HepG2 (cell line): ENCODE measurements at regions not wholly inside any gene's neighbourhood (a gene's known extent, or its start where the extent isn't known, plus 50 kb on each side); places are given as distances from the start of the nearest gene placed in this dataset.

Experiments
- ATF7 ChIP-seq, 2 experiments: fragments of 450-650 bp in 1 of 2; sonication (generic) in 1 of 2; formaldehyde crosslinking in 1 of 2; IDR thresholded peaks; 2 replicates each; pipeline versions ENCODE4 v1.4.0 to v1.6.1; 2016 to 2020; ENCODE audit warnings: antibody characterized with exemption in 1 of 2, mild to moderate bottlenecking in 1 of 2, missing genetic modification reagents in 1 of 2
- CENPBD1 ChIP-seq: sonication (generic); formaldehyde crosslinking; IDR thresholded peaks from 2 replicates; pipeline ENCODE4 v1.8.0; 2022; ENCODE audit warnings: missing genetic modification reagents, low read depth, mild to moderate bottlenecking, borderline replicate concordance
- ELF4 ChIP-seq: sonication (generic); formaldehyde crosslinking; IDR thresholded peaks from 2 replicates; pipeline ENCODE4 v1.5.0; 2020; ENCODE audit warnings: missing genetic modification reagents, mild to moderate bottlenecking, moderate library complexity, borderline replicate concordance
- FLYWCH1 ChIP-seq: sonication (generic); formaldehyde crosslinking; IDR thresholded peaks from 2 replicates; pipeline ENCODE4 v1.8.1; 2023; ENCODE audit warnings: mild to moderate bottlenecking, missing genetic modification reagents
- FOXJ3 ChIP-seq: sonication (generic); formaldehyde crosslinking; IDR thresholded peaks from 2 replicates; pipeline ENCODE4 v1.4.0; 2020; ENCODE audit warnings: missing genetic modification reagents, mild to moderate bottlenecking, borderline replicate concordance
- FOXK1 ChIP-seq: sonication (generic); formaldehyde crosslinking; IDR thresholded peaks from 2 replicates; pipeline ENCODE4 v1.4.0; 2020; ENCODE audit warnings: low read depth, missing genetic modification reagents, borderline replicate concordance
- KLF16 ChIP-seq, 2 experiments: sonication (generic) in 1 of 2; formaldehyde crosslinking in 1 of 2; IDR thresholded peaks; 2 replicates each; pipeline versions ENCODE4 v1.6.1 to v1.8.0; 2016 to 2023; ENCODE audit warnings: missing genetic modification reagents in 2 of 2, missing compliant biosample characterization in 1 of 2
- MAFF ChIP-seq: IDR thresholded peaks from 2 replicates; pipeline ENCODE4 v1.6.1; 2011; ENCODE audit warnings: low read depth, low read length, improper control_type of control experiment
- MTF1 ChIP-seq: sonication (generic); formaldehyde crosslinking; IDR thresholded peaks from 2 replicates; pipeline ENCODE4 v1.5.0; 2020; ENCODE audit warnings: missing genetic modification reagents
- NFRKB ChIP-seq: fragments of 450-650 bp; IDR thresholded peaks from 2 replicates; pipeline ENCODE4 v1.6.1; 2017
- NKX3-1 ChIP-seq: sonication (generic); formaldehyde crosslinking; IDR thresholded peaks from 2 replicates; pipeline ENCODE4 v1.5.0; 2020; ENCODE audit warnings: missing genetic modification reagents
- SIN3A ChIP-seq: IDR thresholded peaks from 2 replicates; pipeline ENCODE4 v1.6.1; 2011; ENCODE audit warnings: low read depth, mild to moderate bottlenecking, control low read depth, low read length, borderline replicate concordance
- SP1 ChIP-seq, 2 experiments: fragments of 450-650 bp in 1 of 2; sonication (generic) in 1 of 2; formaldehyde crosslinking in 1 of 2; IDR thresholded peaks; 2 replicates each; pipeline versions ENCODE4 v1.4.0 to v1.6.1; 2016 to 2020; ENCODE audit warnings: missing genetic modification reagents in 1 of 2
- TAF15 ChIP-seq: fragments of 200-400 bp; formaldehyde crosslinking; IDR thresholded peaks from one replicate; pipeline ENCODE4 v1.6.1; 2018; ENCODE audit warnings: mild to moderate bottlenecking, low read depth, low read length; ENCODE audit not compliant: poor library complexity, severe bottlenecking
- TFDP1 ChIP-seq: IDR thresholded peaks from 2 replicates; pipeline ENCODE4 v1.6.1; 2016; ENCODE audit warnings: missing compliant biosample characterization, missing genetic modification reagents, borderline replicate concordance
- TSC22D2 ChIP-seq: sonication (generic); formaldehyde crosslinking; IDR thresholded peaks from 2 replicates; pipeline ENCODE4 v1.5.1; 2020; ENCODE audit warnings: missing genetic modification reagents, mild to moderate bottlenecking, borderline replicate concordance
- ZBTB2 ChIP-seq: sonication (generic); formaldehyde crosslinking; IDR thresholded peaks from 2 replicates; pipeline ENCODE4 v1.8.0; 2022; ENCODE audit warnings: low read depth, missing genetic modification reagents
- ZBTB8A ChIP-seq: sonication (generic); formaldehyde crosslinking; IDR thresholded peaks from 2 replicates; pipeline ENCODE4 v1.4.0; 2020; ENCODE audit warnings: mild to moderate bottlenecking, low read depth, missing genetic modification reagents, borderline replicate concordance
- ZNF160 ChIP-seq: sonication (generic); formaldehyde crosslinking; IDR thresholded peaks from 2 replicates; pipeline ENCODE4 v1.8.0; 2022; ENCODE audit warnings: mild to moderate bottlenecking, inconsistent platforms, missing genetic modification reagents
- ZNF225 ChIP-seq: sonication (generic); formaldehyde crosslinking; IDR thresholded peaks from 2 replicates; pipeline ENCODE4 v1.4.0; 2020; ENCODE audit warnings: mild to moderate bottlenecking, missing genetic modification reagents
- ZNF296 ChIP-seq: sonication (generic); formaldehyde crosslinking; conservative IDR thresholded peaks from 2 replicates; pipeline ENCODE4 v1.5.0; 2020; ENCODE audit warnings: mild to moderate bottlenecking, missing genetic modification reagents
- ZNF33A ChIP-seq: sonication (generic); formaldehyde crosslinking; IDR thresholded peaks from 2 replicates; pipeline ENCODE4 v1.5.1; 2020; ENCODE audit warnings: missing genetic modification reagents, mild to moderate bottlenecking, moderate library complexity, borderline replicate concordance
- ZNF451 ChIP-seq: sonication (generic); formaldehyde crosslinking; IDR thresholded peaks from 2 replicates; pipeline ENCODE4 v1.5.0; 2020; ENCODE audit warnings: mild to moderate bottlenecking, missing genetic modification reagents
- ZNF496 ChIP-seq: sonication (generic); formaldehyde crosslinking; IDR thresholded peaks from 2 replicates; pipeline ENCODE4 v1.8.1; 2023; ENCODE audit warnings: mild to moderate bottlenecking, moderate library complexity, missing genetic modification reagents; ENCODE audit not compliant: insufficient replicate concordance
- ZNF546 ChIP-seq: sonication (generic); formaldehyde crosslinking; conservative IDR thresholded peaks from 2 replicates; pipeline ENCODE4 v1.8.1; 2023; ENCODE audit warnings: mild to moderate bottlenecking, missing genetic modification reagents
- ZNF607 ChIP-seq: sonication (generic); formaldehyde crosslinking; IDR thresholded peaks from 2 replicates; pipeline ENCODE4 v1.5.1; 2020; ENCODE audit warnings: missing genetic modification reagents, mild to moderate bottlenecking, borderline replicate concordance

GRCh38 chr14:80003138-80003537, 208.2 kb downstream of the DIO2 start (continued):
- TF ChIP-seq FOXK1 (CRISPR knock-in tag) (peak; percentile 76), ZNF496 (CRISPR knock-in tag) (no peak), ZNF546 (CRISPR knock-in tag) (no peak), ATF7 (IDR thresholded peaks at IDR 0.05) (no peak), ATF7 (CRISPR knock-in tag; IDR thresholded peaks at IDR 0.05) (no peak), TSC22D2 (no peak), ZNF296 (no peak), ZBTB8A (CRISPR knock-in tag) (no peak), FOXJ3 (peak; percentile 82; the same call in 1 of the 2 replicates), ZNF160 (CRISPR knock-in tag) (no peak), TAF15 (no peak), NFRKB (no peak), MAFF (no peak), FLYWCH1 (CRISPR knock-in tag) (no peak), ZNF225 (CRISPR knock-in tag) (no peak), TFDP1 (CRISPR knock-in tag) (no peak), MTF1 (CRISPR knock-in tag) (no peak), ZNF607 (CRISPR knock-in tag) (no peak), SIN3A (no peak), CENPBD1 (no peak), SP1 (IDR thresholded peaks at IDR 0.05) (no peak), SP1 (CRISPR knock-in tag; IDR thresholded peaks at IDR 0.05) (no peak), KLF16 (CRISPR knock-in tag; IDR thresholded peaks at IDR 0.05) (0 out of 4 replicates have a peak, but pooled peaks of 1 of the 2 experiments have one; percentile 39), NKX3-1 (CRISPR knock-in tag) (0 out of 2 replicates have a peak, but pooled peaks have one; percentile 63), ZBTB2 (CRISPR knock-in tag) (no peak), ELF4 (no peak), ZNF451 (CRISPR knock-in tag) (no peak), ZNF33A (no peak)
